PC-9 (cell line): ENCODE measurements at regions not wholly inside any gene's neighbourhood (a gene's known extent, or its start where the extent isn't known, plus 50 kb on each side); places are given as distances from the start of the nearest gene placed in this dataset.
A peak's percentile ranks its signal among the peaks of the same experiment; 100 is the strongest.

Experiments used
- BruUV-seq: library from RNA; stranded (reverse); fragments of 400-500 nt; replicated peaks from 2 replicates; lab custom pipeline; 2021; lab: Mats Ljungman, UMichigan
- CTCF ChIA-PET: fragments of 300-600 bp; sonication (Branson Sonifier 250); formaldehyde crosslinking; loops from one replicate; lab custom pipeline; 2022; ENCODE audit warnings: antibody characterized with exemption; lab: Charles Lee
- POLR2A ChIA-PET: fragments of 300-600 bp; sonication (Branson Sonifier 250); formaldehyde crosslinking; loops from one replicate; lab custom pipeline; 2022; ENCODE audit warnings: antibody characterized with exemption; ENCODE audit not compliant: unreplicated experiment; lab: Charles Lee
- DNase-seq, 2 experiments: peaks; one replicate each; pipeline versions ENCODE4 v3.0.0 to v3.0.0-alpha.2; 2015 to 2022; ENCODE audit warnings: mixed read lengths in 1 of 2
- H2AFZ ChIP-seq: fragments of 200-600 bp; sonication (generic); 2 replicates; pipeline ENCODE4 v1.8.1; 2017; ENCODE audit warnings: antibody characterized with exemption
- H3F3A ChIP-seq: fragments of 200-600 bp; sonication (generic); 2 replicates; pipeline ENCODE4 v1.8.1; 2017; ENCODE audit warnings: antibody characterized with exemption, mild to moderate bottlenecking, low read depth; ENCODE audit not compliant: insufficient read depth
- H3K27ac ChIP-seq: fragments of 200-600 bp; sonication (generic); 2 replicates; pipeline ENCODE4 v1.6.1; 2016; ENCODE audit warnings: mixed run types
- H3K27me3 ChIP-seq: fragments of 200-600 bp; sonication (generic); 2 replicates; pipeline ENCODE4 v1.6.1; 2016; ENCODE audit warnings: low read depth, mixed run types; ENCODE audit not compliant: insufficient read depth
- H3K36me3 ChIP-seq: fragments of 200-600 bp; sonication (generic); 2 replicates; pipeline ENCODE4 v1.6.1; 2016; ENCODE audit warnings: low read depth, mixed run types
- H3K4me1 ChIP-seq: fragments of 200-600 bp; sonication (generic); replicated peaks from 2 replicates; pipeline ENCODE4 v1.6.1; 2016; ENCODE audit warnings: mixed run types; ENCODE audit not compliant: insufficient read depth
- H3K4me2 ChIP-seq: fragments of 200-600 bp; sonication (generic); 2 replicates; pipeline ENCODE4 v1.6.1; 2017; ENCODE audit warnings: mixed run types
- H3K4me3 ChIP-seq: fragments of 200-600 bp; sonication (generic); 2 replicates; pipeline ENCODE4 v1.6.1; 2016; ENCODE audit warnings: mixed run types
- H3K79me2 ChIP-seq: fragments of 200-600 bp; sonication (generic); 2 replicates; pipeline ENCODE4 v1.6.1; 2017; ENCODE audit warnings: low read depth, mixed run types
- H3K9me2 ChIP-seq: fragments of 200-600 bp; sonication (generic); 2 replicates; pipeline ENCODE4 v1.8.1; 2017; ENCODE audit warnings: mild to moderate bottlenecking; ENCODE audit not compliant: insufficient read depth
- H3K9me3 ChIP-seq: fragments of 200-600 bp; sonication (generic); 2 replicates; pipeline ENCODE4 v1.8.1; 2016; ENCODE audit warnings: low read depth; ENCODE audit not compliant: insufficient read depth
- H4K20me1 ChIP-seq: fragments of 200-600 bp; sonication (generic); 2 replicates; pipeline ENCODE4 v1.8.1; 2017; ENCODE audit not compliant: insufficient read depth
- CTCF ChIP-seq: fragments of 200-600 bp; sonication (generic); conservative IDR thresholded peaks from 2 replicates; pipeline ENCODE4 v1.6.1; 2017; ENCODE audit warnings: mixed run types, antibody characterized with exemption, mild to moderate bottlenecking, moderate library complexity
- EZH2 ChIP-seq: fragments of 200-600 bp; sonication (generic); IDR thresholded peaks from 2 replicates; pipeline ENCODE4 v1.8.0; 2017; ENCODE audit warnings: antibody characterized with exemption, low read depth
- intact Hi-C: fragments of 100-400 bp; cut with micrococcal nuclease; formaldehyde crosslinking; loops from one replicate; pipeline ENCODE4 v1.10.0; 2022; ENCODE audit not compliant: unreplicated experiment

- TF ChIP-seq CTCF (no peak), EZH2 (no peak)
- Histone ChIP-seq H3K36me3 (no peaks in the 10 kb centered on the region), H3K9me2 (no peaks in the 10 kb centered on the region), H3K9me3 (no peaks in the 10 kb centered on the region), H3F3A (peaks cover 10% of the 10 kb centered on the region; the same call in 1 of the 2 replicates), H3K27ac (no peak overlapping the region), H3K4me1 (peaks cover 22% of the 10 kb centered on the region), H3K4me3 (no peak overlapping the region), H3K27me3 (no peaks in the 10 kb centered on the region), H3K79me2 (no peaks in the 10 kb centered on the region), H3K4me2 (no peak overlapping the region), H2AFZ (no peak overlapping the region), H4K20me1 (no peaks in the 10 kb centered on the region)
- intact Hi-C loops = loop anchor here (1.0 kb wide), 1 partner anchor 66 kb away; no protein-coding TSS in a partner anchor
- no peak for DNase-seq
- ChIA-PET CTCF (no interaction called here), POLR2A (interaction anchor here (0.6 kb wide), 1 partner anchor 56 kb away, joined by 3 read pairs; no protein-coding TSS in a partner anchor)
- BruUV-seq = no TSS peak
Observed at GRCh38 chr15:45854455-45855202, 219.8 kb downstream of the SQOR start.

- H2AFZ ChIP-seq = no peak overlapping the region
Observed at GRCh38 chr15:45855210-45855906, 220.5 kb downstream of the SQOR start.

More at GRCh38 chr15:45855210-45855906, 220.5 kb downstream of the SQOR start:
- ChIA-PET CTCF (no interaction called here), POLR2A (interaction anchor here (0.6 kb wide), 1 partner anchor 56 kb away, joined by 3 read pairs; no protein-coding TSS in a partner anchor)
- H3K4me1 ChIP-seq = peaks cover 22% of the 10 kb centered on the region
- H3F3A ChIP-seq = peaks cover 10% of the 10 kb centered on the region; the same call in 1 of the 2 replicates
- DNase-seq = peak; percentile 32 to 55
- no peaks in the 10 kb centered on the region for H3K36me3 ChIP-seq
- intact Hi-C loops = loop anchor here (1.0 kb wide), 1 partner anchor 65 kb away; no protein-coding TSS in a partner anchor
- H4K20me1 ChIP-seq = no peaks in the 10 kb centered on the region
- BruUV-seq = no TSS peak
- H3K9me3 ChIP-seq = no peaks in the 10 kb centered on the region
- TF ChIP-seq CTCF (no peak), EZH2 (no peak)
- peak overlapping the region; percentile 58; the same call in 1 of the 2 replicates for H3K27ac ChIP-seq
- H3K79me2 ChIP-seq = no peaks in the 10 kb centered on the region
- no peaks in the 10 kb centered on the region for H3K9me2 ChIP-seq
- no peaks in the 10 kb centered on the region for H3K27me3 ChIP-seq
- H3K4me2 ChIP-seq = peak overlapping the region; percentile 68
- H3K4me3 ChIP-seq = 0 out of 2 replicates have a peak overlapping the region, but pooled peaks have one; percentile 11
